Heart right ventricle (tissue), 16 donors: ENCODE measurements at regions not wholly inside any gene's neighbourhood (a gene's known extent, or its start where the extent isn't known, plus 50 kb on each side); places are given as distances from the start of the nearest gene placed in this dataset.
A peak's percentile ranks its signal among the peaks of the same experiment; 100 is the strongest.

Experiments
- ATAC-seq, 8 donors: fragments of 200-7000 bp; cut with Tn5 transposase; one replicate each; pipeline ENCODE4 v1.9.1; 2020; ENCODE audit warnings: mild to moderate bottlenecking in 8 of 8, moderate library complexity in 8 of 8, moderate number of reproducible peaks in 1 of 8
- DNase-seq, 2 donors: peaks; one replicate each; pipeline ENCODE4 v3.0.0-alpha.2; 2020
- H3K27ac ChIP-seq, 10 donors: fragments of 200-600 bp; sonication (generic) in 2 of 10; one replicate each; pipeline versions ENCODE4 v1.5.0 to v1.8.0; 2020 to 2022; ENCODE audit warnings: mild to moderate bottlenecking in 3 of 10
- H3K27me3 ChIP-seq, 7 donors: fragments of 200-600 bp; one replicate each; pipeline ENCODE4 v1.8.0; 2021 to 2022; ENCODE audit warnings: mild to moderate bottlenecking in 2 of 7
- H3K36me3 ChIP-seq, 9 donors: fragments of 200-600 bp; sonication (generic) in 1 of 9; one replicate each; pipeline versions ENCODE4 v1.5.0 to v1.8.0; 2020 to 2022; ENCODE audit warnings: mild to moderate bottlenecking in 2 of 9
- H3K4me1 ChIP-seq, 9 donors: fragments of 200-600 bp; sonication (generic) in 1 of 9; one replicate each; pipeline versions ENCODE4 v1.5.0 to v1.8.0; 2020 to 2022; ENCODE audit warnings: mild to moderate bottlenecking in 4 of 9
- H3K4me3 ChIP-seq, 10 donors: fragments of 200-600 bp; sonication (generic) in 2 of 10; one replicate each; pipeline versions ENCODE4 v1.5.0 to v1.8.0; 2020 to 2022; ENCODE audit warnings: mild to moderate bottlenecking in 7 of 10, moderate library complexity in 2 of 10
- H3K9me3 ChIP-seq, 11 donors: fragments of 200-600 bp in 10 of 11; sonication (generic) in 2 of 11; one replicate each; pipeline versions ENCODE4 v1.5.0 to v1.8.0; 2013 to 2022; ENCODE audit warnings: mild to moderate bottlenecking in 2 of 11, control low read depth in 1 of 11, moderate library complexity in 1 of 11
- WGBS, 2 donors: extraction: QIAGEN DNeasy Blood & Tissue Kit; methylation state at CpG; one replicate each; pipeline ENCODE4 v1.1.7; 2013; ENCODE audit warnings: inconsistent platforms in 1 of 2; 5-methylcytosine and 5-hydroxymethylcytosine counted together
- intact Hi-C, 10 donors: fragments of 100-400 bp; cut with DNase I; formaldehyde crosslinking; loops; one replicate each; pipeline versions ENCODE4 v1.11.1 to v1.14.2; 2022
- TF ChIP-seq, protein P1 (sequence below), 9 donors: fragments of 200-600 bp; sonication (generic) in 2 of 9; IDR thresholded peaks; one replicate each; pipeline versions ENCODE4 v1.5.0 to v1.8.0; 2021 to 2022; ENCODE audit warnings: antibody characterized with exemption in 9 of 9, mild to moderate bottlenecking in 5 of 9, moderate library complexity in 1 of 9
- donor health status: Arrhythmogenic right ventricular cardiomyopathy.
- donor health status: ischemic (EF 13 %, LVEDD 7.1; RV severe dilation, severe dysfunction).
- donor health status: healthy with polysubstance abuse.
- donor health status: DM: no; HTN: yes; CAD: no.
- donor health status: DM: no; HTN: no; CAD: no.
- donor health status: ischemic (EF 25% LVEDD 6.9; RV normal size, moderate dysfunction).
- donor health status: ischemic (EF 25% LVEDD 5.7; RV mildly dilated, moderate dysfunction).
- donor health status: healthy.
- donor health status: DM: yes; HTN: yes; CAD: no.
- donor health status: Ischemic cardiomyopathy.
- donor health status: ischemic (EF 35%, LVEDD 5.7; RV mildly dilated, moderate dysfunction).
- donor health status: nonischemic (EF 11% LVEDD 7.7; RV severe dilation, severe dysfunction).
- donor health status: DM: yes; HTN: yes; CAD: no.
- donor health status: PGD.
- donor health status: ischemic (EF 29% LVEDD 5.4; RV normal size, mild dysfunction).
- donor health status: nonischemic (EF 23%, LVEDD 6.1; RV moderate dilation, normal function).

DNA sequence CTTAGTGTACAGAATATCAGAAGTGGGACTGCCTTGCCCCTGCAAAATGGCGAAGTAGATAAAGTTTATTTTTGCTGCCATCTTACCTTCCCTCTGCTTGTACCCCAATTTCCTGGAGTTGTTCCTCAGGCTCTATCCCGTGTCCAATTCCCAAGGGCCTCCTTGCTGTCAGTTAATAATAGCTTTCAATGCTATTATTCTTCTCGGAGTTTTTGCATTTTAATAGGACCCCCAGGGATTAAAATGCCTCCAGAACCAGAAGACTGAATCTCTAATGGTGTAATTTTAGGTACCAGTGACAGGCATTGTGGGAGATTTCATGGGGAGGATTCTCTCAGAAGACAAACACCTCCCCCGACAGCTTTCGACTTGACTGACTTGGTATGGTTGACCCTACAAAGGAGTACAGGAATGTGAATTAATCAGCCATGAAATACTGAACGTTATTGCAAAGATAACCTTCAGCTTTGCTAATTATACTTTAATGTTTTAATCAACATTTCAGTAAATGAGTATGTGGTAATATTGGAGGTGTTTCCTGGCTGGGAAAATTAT lies 75.2 kb downstream of the ZNF22 start:
- Histone ChIP-seq H3K4me1 (peaks cover 0 to 9% (median 0%) of the 10 kb centered on the region in 9 donors), H3K36me3 (no peaks in the 10 kb centered on the region), H3K4me3 (no peak overlapping the region), H3K27me3 (peaks cover 0 to 13% (median 0%) of the 10 kb centered on the region in 7 donors), H3K9me3 (peaks cover 0 to 9% (median 0%) of the 10 kb centered on the region in 11 donors), H3K27ac (no peak overlapping the region)
- ATAC-seq (no peak), DNase-seq (no peak)
- TF ChIP-seq, protein P1, sequence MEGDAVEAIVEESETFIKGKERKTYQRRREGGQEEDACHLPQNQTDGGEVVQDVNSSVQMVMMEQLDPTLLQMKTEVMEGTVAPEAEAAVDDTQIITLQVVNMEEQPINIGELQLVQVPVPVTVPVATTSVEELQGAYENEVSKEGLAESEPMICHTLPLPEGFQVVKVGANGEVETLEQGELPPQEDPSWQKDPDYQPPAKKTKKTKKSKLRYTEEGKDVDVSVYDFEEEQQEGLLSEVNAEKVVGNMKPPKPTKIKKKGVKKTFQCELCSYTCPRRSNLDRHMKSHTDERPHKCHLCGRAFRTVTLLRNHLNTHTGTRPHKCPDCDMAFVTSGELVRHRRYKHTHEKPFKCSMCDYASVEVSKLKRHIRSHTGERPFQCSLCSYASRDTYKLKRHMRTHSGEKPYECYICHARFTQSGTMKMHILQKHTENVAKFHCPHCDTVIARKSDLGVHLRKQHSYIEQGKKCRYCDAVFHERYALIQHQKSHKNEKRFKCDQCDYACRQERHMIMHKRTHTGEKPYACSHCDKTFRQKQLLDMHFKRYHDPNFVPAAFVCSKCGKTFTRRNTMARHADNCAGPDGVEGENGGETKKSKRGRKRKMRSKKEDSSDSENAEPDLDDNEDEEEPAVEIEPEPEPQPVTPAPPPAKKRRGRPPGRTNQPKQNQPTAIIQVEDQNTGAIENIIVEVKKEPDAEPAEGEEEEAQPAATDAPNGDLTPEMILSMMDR (IDR thresholded peaks at IDR 0.05) = no peak
- intact Hi-C loops = no loop called here
- WGBS, 2 donors = 34 to 45% methylated on average over 6 of the region's 6 CpGs

DNA sequence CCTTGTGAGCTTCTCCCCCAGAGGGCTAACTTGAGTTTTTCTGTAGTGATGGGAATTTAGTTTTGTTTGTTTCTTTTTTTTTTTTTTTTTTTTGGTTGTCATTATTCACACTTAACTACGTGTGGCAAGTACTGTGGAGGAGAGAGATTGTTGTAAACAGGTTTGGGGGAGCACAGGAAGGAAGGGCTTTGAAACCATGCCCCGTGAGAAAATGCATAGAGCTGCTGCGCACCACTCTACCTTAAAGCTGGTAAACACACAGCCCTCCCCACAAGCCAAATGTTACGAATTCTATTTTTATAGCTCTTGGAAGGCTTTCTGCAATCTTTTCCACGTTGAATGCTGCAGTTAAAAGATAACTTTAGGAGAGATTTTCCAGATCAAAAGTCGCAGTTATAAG lies 76.2 kb downstream of the ZNF22 start:
- Histone ChIP-seq H3K36me3 (no peaks in the 10 kb centered on the region), H3K4me1 (peaks cover 0 to 9% (median 0%) of the 10 kb centered on the region in 9 donors), H3K27ac (no peak overlapping the region), H3K27me3 (peaks cover 0 to 13% (median 0%) of the 10 kb centered on the region in 7 donors), H3K4me3 (no peak overlapping the region), H3K9me3 (peaks cover 0 to 3% (median 0%) of the 10 kb centered on the region in 11 donors)
- 26 to 29% methylated on average over 6 of the region's 6 CpGs for WGBS, 2 donors
- intact Hi-C loops = no loop called here
- TF ChIP-seq, protein P1 (IDR thresholded peaks at IDR 0.05) = no peak
- DNase-seq (no peak), ATAC-seq (no peak)

DNA sequence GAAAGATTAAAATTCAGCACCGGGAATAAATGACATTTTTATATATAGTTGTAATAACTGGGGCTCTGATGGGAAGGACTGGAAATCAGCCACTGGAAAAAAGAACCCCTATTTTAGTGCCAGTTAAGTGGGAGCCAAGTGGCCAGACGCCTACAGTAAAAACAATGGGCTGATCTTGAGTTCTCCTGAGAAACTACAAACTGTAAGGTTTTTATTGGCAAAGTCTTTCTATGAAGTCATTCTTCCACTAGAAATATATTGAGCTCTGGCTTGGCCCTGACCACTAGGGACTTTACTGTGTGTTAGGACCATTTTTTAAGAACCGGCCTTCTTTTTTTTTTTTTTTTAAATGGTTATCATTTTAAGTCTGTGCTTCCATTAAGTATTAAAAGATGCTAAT lies 79.6 kb downstream of the ZNF22 start:
- WGBS, 2 donors = 50 to 53% methylated on average over 3 of the region's 3 CpGs
- Histone ChIP-seq H3K27me3 (peaks cover 0 to 13% (median 0%) of the 10 kb centered on the region in 7 donors), H3K4me1 (peaks cover 0 to 9% (median 0%) of the 10 kb centered on the region in 9 donors), H3K9me3 (peaks cover 0 to 9% (median under 1%) of the 10 kb centered on the region in 11 donors), H3K36me3 (no peaks in the 10 kb centered on the region), H3K27ac (peak overlapping the region in 1 of 10 donors; percentile 53), H3K4me3 (no peak overlapping the region)
- TF ChIP-seq, protein P1 (IDR thresholded peaks at IDR 0.05) = peak in 1 of 9 donors; percentile 17
- intact Hi-C loops = no loop called here
- ATAC-seq (peak in 5 of 8 donors; percentile 46 to 64 (median 52)), DNase-seq (no peak)

DNA sequence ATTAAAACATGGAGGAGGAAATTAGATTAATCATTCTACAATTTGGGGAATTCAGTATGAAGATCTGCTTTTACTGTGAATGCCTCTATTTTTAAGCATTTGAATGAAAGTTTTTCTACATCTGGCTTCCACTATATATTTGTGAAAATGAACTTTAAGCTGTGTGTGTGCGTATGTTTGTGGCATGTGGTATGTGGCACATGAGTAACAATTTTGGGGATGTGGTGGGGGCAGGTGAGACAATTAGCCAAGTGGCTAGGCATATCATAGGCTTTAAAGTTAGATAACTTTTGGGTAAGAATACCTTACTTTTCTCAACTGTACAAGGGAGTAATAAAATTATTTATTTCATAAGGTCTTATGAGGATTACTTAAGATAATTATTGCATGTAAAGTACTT lies 81.5 kb downstream of the ZNF22 start:
- TF ChIP-seq, protein P1 (IDR thresholded peaks at IDR 0.05) = no peak
- H3K27me3 ChIP-seq = peaks cover 0 to 12% (median 0%) of the 10 kb centered on the region in 7 donors
- WGBS, 2 donors = 97% methylated on average over 1 of the region's 1 CpG
- H3K36me3 ChIP-seq = no peaks in the 10 kb centered on the region
- DNase-seq (no peak), ATAC-seq (no peak)
- intact Hi-C loops = no loop called here
- peaks cover 0 to 23% (median 10%) of the 10 kb centered on the region in 11 donors for H3K9me3 ChIP-seq
- peaks cover 0 to 4% (median 0%) of the 10 kb centered on the region in 9 donors for H3K4me1 ChIP-seq
- no peak overlapping the region for H3K4me3 ChIP-seq
- H3K27ac ChIP-seq = no peak overlapping the region
